ENCODE measurements at regions not wholly inside any gene's neighbourhood (a gene's known extent, or its start where the extent isn't known, plus 50 kb on each side); places are given as distances from the start of the nearest gene placed in this dataset.
A peak's percentile ranks its signal among the peaks of the same experiment; 100 is the strongest.
"Not testable (repeated sequence)": the region's sequence is repeated elsewhere in the genome, so short reads cannot be mapped to it uniquely, and the experiment has no call there.

GRCh38 chr9:84054341-84055010 is 73.9 kb downstream of the RMI1 start:
- peak; percentile 40 for DNase-seq (ENCODE audit: low read depth)

DNA sequence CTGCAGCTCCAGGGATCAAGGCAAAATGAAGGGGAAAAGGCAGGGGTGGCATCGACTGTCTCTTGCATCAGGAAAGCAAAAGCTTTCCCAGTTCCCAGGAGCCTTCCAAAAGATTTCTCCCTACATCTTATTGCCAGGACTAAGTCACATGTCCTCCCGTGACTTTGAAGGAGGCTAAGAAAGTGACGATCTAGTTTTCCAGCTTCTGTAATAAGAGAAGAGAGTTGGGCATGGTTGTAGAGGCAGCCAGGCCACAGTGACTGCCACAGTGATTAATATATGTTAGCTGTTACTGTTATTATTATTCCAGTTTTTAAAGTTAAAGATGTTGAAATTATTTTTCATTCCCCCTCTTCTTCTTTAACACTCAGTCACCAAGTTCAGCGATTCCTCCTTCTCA is 77.1 kb downstream of the RMI1 start:
- DNase-seq (ENCODE audit: low read depth) = no peak

DNA sequence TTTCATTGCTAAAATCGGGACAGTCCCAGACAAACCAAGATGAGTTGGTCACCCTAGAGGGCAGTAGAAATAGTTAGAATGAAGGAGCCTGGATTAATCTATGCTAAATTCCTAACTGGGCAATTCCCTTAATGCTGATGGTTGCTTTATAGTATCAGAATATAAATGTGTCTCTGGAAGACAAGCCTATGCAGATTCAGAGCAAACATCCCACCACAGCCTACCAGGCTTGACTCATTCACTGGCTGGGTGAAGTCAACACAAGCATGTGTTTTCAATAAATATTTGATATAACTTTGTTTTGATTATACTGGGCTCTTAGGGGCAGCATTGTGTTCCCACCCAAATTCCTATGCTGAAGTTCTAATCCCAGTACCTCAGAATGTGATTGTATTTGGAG is 79.3 kb downstream of the RMI1 start:
- DNase-seq (ENCODE audit: low read depth) = no peak

DNA sequence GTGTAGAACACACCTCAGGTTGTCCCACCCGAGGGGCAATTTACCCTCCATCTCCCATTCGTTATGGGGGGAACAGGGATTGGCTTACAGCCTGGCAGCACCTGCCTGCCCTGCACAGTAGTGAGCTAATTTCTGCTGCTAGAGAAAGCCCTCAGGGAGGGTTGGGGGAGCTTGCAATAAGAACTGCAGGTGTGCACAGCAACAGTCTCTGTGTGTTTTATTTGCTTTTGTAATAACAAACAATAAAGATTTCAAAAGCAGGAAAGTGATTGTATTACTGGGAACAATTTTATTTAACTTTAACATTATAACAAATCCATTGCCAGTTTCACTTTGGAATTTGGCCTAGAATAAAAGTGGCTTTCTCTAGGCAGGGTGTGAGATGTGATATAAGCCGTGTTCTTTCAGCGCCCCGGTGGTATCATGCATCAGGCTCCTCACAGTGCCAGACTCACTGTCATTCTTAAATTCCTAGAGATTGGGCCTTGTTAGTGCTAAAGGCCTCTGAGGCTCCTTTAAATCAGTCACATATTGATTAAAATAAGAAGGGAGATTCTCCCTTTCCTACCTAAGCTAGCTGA is 81.1 kb downstream of the RMI1 start:
- no peak for DNase-seq (ENCODE audit: low read depth)

- no peak for DNase-seq (ENCODE audit: low read depth)
Observed at GRCh38 chr9:84062538-84062937, 81.9 kb downstream of the RMI1 start.

- DNase-seq (ENCODE audit: low read depth) = no peak
Observed at GRCh38 chr9:84067821-84068220, 87.2 kb downstream of the RMI1 start.

DNA sequence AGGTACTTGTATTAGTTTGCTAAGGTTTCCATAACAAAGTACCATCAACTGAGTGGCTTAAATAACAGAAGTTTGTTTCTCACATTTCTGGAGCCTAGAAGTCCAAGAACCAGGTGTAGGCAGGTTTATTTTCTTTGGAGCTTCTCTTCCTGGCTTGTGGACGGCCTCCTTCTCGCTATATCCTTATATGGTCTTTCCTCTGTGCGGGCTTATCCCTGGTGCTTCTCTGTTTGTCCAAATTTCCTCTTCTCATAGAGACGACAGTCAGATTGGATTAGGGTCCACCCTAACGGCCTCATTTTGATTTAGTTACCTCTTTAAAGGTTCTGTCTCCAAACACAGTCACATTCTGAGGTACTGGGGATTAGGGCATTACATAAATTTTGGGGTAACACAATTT is 88.3 kb downstream of the RMI1 start:
- no peak for DNase-seq (ENCODE audit: low read depth)

DNA sequence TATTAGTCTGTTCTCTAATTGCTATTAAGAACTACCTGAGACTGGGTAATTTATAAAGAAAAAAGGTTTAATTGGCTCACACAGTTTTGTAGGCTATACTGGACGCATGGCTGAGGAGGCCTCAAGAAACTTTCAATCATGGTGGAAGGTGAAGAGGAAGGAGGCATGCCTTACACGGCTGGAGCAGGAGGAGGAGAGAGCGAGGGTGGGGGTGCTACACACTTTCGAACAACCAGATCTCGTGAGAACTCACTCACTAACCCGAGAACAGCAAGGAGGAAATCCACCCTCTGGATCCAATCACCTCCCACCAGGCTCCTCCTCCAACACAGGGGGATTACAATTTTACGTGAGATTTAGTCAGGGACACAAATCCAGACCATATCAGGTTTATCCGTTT is 90.0 kb downstream of the RMI1 start:
- DNase-seq (ENCODE audit: low read depth) = no peak

GRCh38 chr9:84072621-84073180 is 92.1 kb downstream of the RMI1 start:
- no peak for DNase-seq (ENCODE audit: low read depth)

- DNase-seq (ENCODE audit: low read depth) = no peak
Observed at GRCh38 chr9:84075004-84075403, 94.4 kb downstream of the RMI1 start.

DNA sequence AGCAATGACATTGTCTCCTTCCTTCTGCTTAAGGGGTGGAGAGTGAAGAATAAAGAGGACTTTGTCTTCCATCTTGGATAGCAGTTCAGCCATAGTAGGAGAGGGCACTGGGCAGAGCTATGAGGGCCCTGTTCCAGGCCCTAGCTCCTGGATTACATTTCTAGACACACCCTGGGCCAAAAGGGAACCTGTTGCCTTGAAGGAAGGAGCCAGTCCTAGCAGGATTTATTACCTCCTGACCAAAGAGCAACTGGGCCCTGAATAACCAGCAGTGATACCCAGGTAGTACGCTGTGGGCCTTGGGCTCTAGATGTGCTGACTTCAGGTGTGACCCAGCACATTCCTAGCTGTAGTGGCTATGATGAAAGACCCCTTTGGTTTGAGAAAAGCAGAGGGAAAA is 95.8 kb downstream of the RMI1 start:
- no peak for DNase-seq (ENCODE audit: low read depth)

DNA sequence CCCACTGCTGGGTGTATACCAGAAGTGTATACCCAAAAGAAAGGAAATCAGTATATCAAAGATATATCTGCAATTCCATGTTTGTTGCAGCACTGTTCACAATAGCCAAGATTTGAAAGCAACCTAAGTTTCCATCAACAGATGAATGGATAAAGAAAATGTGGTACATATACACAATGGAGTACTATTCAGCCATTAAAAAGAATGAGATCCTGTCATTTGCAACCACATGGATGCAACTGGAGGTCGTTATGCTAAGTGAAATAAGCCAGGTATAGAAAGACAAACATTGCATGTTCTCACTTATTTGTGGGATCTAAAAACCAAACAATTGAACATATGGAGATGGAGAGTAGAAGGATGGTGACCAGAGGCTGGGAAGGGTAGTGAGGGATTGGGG is 97.2 kb downstream of the RMI1 start:
- DNase-seq (ENCODE audit: low read depth) = not testable (repeated sequence)

DNA sequence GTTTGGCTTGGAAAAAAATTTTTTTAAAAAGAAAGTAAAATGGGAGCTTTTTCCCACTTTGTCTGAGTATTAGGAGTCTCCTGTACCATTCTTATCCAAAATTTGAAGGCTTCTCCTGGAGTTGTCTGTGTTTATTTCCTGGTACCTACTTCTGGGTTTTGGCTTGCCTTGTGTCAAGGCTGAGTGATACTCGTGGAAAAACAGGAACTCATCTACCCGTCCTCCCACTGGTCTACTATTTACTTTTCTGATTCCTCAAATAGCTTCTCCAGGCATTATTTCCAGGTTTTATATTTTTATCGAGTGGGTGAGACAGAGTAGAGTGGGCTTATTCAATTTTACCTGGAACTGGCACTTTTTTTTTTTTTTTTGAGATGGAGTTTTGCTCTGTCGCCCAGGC is 99.4 kb downstream of the RMI1 start:
- no peak for DNase-seq (ENCODE audit: low read depth)

DNA sequence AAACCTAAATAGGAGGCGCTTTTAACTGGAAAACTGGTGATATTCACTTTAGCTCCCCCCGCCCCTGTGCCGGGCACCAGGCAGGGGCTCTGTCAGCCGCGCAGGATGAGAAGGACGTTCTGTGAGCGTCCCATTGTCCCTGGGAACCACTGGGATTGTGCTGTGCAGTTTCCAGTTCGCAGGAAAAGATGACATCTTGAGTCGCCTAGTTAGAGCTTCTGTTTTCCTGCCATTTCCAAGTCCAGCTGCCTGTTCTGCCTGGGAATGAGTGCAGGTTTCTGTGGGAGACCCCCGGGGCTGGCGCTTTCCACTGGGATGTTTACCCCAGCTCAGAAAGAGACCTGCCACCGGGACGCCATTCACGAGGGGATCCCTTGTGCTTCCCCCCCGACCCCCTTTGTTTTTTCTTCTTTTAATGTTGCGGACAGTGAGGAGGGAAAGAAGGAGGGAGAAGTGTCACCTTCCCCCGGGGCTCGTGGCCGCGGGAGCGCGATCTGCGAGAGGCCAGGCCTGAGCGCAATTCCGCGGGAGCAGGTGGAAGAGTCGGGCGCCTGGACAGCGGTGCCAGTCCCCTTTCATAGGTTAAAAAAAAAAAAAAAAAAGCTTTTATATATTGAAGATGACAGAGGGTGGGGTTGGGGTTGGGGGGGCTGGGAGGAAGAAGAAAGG is 121.5 kb downstream of the RMI1 start:
- no peak for DNase-seq (ENCODE audit: low read depth)

DNA sequence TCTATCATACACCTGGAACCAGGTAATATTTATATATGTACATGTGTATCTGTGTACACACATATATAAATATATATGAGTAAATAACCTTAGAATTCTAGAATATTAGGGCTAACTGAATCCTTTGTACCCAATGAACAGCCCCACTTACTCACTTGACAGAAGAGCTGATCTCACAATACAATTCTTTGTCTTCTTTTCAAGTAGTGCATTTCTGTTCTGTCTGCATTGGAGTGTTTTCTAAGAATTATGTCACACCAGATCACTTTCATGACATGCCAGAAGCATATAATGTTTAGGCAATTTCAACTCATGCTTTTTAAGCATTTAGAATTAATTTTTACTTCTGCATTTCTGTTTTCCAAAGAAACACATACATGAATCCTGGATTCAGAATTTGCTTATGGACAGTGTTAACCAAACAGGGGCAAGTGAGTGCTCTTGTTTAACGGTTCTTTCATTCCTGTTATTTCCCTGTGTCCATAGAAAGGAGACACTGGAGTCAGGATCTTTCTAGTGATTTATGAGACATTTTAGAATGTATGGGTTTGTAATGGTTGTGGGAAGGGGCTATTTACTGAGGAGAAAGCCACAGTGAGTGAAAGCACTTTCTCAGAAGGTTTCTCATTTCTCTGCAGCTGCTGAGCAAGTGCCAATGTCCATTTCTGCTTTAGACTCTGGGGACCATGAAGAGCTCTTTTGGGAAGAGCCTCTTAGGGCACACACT is 123.2 kb downstream of the RMI1 start:
- DNase-seq (ENCODE audit: low read depth) = no peak

DNA sequence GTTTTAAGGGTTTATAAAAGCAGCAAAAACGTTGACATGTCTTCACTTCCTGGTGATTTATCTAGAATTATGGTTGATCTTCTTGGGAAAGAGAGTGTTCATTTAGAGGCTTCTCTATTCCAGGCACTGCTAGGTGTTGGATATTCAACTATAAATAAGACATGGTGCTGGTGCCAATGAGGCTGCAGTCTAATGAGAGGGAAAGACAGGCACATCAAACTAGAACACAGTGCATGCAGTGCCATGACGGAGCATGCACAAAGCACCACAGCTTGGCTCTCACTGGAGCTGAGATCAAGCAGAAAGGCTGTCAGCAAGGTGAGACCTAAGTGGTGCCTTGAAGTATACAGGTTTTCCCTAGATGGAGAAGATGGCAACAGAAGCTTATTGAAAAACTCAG is 126.5 kb downstream of the RMI1 start:
- no peak for DNase-seq (ENCODE audit: low read depth)

- DNase-seq (ENCODE audit: low read depth) = no peak
Observed at GRCh38 chr9:84107995-84108394, 127.4 kb downstream of the RMI1 start.

DNA sequence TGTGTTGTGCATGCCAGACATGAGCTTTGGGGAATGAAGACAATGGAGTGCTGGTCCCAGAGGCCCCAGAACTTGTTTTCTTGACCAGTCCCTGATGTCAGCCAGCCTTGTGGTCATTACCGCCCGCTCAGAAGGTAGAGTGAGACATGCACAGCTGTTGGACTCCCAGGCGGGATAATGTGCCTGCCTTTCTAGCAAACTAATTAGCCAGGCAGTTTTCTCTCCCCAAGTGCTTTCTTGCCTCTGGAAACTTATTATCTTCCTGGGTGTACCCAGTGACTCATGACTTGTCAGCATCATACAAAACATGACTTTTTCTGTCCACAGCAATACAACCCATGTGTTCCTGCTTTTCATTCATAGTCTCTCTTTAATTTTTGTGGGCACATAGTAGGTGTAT is 131.1 kb downstream of the RMI1 start:
- peak; percentile 15 for DNase-seq (ENCODE audit: low read depth)

DNA sequence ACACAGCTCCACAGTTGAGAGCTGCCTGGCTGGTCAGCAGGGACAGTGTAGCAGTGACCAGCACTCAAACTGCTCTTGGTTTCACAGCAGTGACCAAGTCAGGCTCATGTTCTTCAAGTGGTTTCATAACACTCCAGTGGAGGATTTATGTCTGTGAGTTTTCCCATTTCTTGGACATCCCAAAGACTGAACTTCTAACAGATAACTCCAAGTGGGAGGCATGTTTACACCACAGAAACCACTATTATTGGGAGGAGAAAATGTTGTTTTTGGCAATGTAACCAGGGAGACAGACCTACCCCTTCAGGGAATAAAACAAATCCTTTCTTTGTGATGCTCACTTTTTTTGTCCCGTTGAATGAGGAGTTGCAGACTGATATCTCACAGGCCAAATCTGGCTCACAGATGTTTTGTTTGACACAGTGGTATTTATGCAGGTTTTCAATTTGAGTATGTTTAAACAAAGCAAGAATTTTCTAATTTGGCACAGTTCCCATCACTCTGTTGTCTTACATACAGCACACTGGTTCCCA is 141.5 kb downstream of the RMI1 start:
- peak; percentile 70 for DNase-seq (ENCODE audit: low read depth)

DNA sequence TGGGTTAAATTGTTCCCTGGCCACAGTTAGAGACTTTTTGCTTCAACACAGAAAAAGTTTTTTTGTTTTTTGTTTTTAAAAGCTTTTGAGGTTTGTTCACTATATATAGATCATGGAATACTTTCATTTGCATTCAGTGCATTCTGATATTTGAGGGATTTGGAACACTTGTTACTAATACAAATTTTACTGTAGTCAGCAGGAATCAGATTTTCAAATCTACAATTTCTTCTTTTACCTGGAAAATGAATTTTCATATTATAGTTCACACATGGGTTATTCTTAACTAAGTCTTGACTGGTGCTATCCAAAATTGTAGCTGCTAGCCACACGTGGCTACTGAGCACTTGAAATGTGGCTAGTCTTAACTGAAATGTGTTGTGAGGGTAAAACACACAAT is 142.0 kb downstream of the RMI1 start:
- DNase-seq (ENCODE audit: low read depth) = no peak

- DNase-seq (ENCODE audit: low read depth) = no peak
Observed at GRCh38 chr9:84123648-84124406, 143.2 kb downstream of the RMI1 start.

GRCh38 chr9:84125046-84125445 is 144.4 kb downstream of the RMI1 start:
- no peak for DNase-seq (ENCODE audit: low read depth)

Measured in amniotic epithelial cell (primary cell).